GM19043 (cell line): ENCODE measurements at regions not wholly inside any gene's neighbourhood (a gene's known extent, or its start where the extent isn't known, plus 50 kb on each side); places are given as distances from the start of the nearest gene placed in this dataset.

Experiments used
- ATAC-seq: cut with Tn5 transposase; IDR thresholded peaks from one replicate; pipeline ENCODE4 v1.9.1; 2021; ENCODE audit warnings: low read depth; ENCODE audit not compliant: unreplicated experiment

- no peak for ATAC-seq
Observed at GRCh38 chr12:27178723-27179399, 65.2 kb upstream of the STK38L start.

- peak; percentile 93 for ATAC-seq
Observed at GRCh38 chr12:27179400-27180214, 64.5 kb upstream of the STK38L start.

- ATAC-seq = no peak
Observed at GRCh38 chr12:27180906-27181505, 63.1 kb upstream of the STK38L start.

GRCh38 chr12:27183342-27183741 lies 60.7 kb upstream of the STK38L start:
- no peak for ATAC-seq

- peak; percentile 91 for ATAC-seq
Observed at GRCh38 chr12:27185234-27186021, 58.7 kb upstream of the STK38L start.

- ATAC-seq = no peak
Observed at GRCh38 chr12:27186022-27186839, 57.9 kb upstream of the STK38L start.

GRCh38 chr12:27187697-27188096 lies 56.4 kb upstream of the STK38L start:
- ATAC-seq = no peak

- ATAC-seq = no peak
Observed at GRCh38 chr12:27190761-27191160, 53.3 kb upstream of the STK38L start.

- ATAC-seq = no peak
Observed at GRCh38 chr12:27191531-27191930, 52.6 kb upstream of the STK38L start.

GRCh38 chr12:27192118-27192802 lies 51.8 kb upstream of the STK38L start:
- no peak for ATAC-seq

GRCh38 chr12:27193106-27193505 lies 51.0 kb upstream of the STK38L start:
- ATAC-seq = no peak

- no peak for ATAC-seq
Observed at GRCh38 chr12:27193854-27194544, 50.1 kb upstream of the STK38L start.
